ENCODE measurements at regions not wholly inside any gene's neighbourhood (a gene's known extent, or its start where the extent isn't known, plus 50 kb on each side); places are given as distances from the start of the nearest gene placed in this dataset.

DNA sequence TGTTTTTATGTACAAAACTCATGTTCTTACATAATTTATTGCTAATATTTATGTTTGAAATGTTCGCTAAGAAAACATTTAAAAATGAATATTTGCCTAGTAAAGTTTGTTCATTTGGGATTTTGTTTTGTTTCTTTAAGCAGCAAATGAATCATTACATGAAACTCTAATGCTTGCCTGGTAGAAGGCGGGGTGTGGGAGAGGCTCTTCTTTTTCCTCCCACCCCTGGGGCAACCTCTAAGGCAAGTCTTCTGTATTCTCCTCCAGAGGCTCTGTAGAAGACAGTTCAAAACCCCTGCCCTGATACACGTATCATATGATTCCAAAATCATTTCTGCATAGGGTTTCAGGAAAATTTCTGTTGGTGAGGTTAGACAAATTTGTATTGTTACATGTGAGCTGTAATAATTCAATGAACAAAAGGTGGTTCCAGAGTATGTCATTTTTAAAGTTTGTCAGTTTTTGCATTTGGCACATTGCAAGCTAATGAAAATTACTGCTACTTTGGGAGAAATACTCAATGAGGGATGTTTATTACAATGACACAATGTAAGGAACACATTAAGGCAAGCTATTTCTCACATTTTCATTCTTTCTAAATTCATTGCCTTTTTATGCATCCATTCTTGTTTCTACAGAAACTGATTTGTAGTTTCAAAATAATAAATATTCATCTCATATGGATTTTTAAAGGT lies 302.3 kb upstream of the UBE2E3 start:
- Histone ChIP-seq H3K27ac (no peak overlapping the region), H3K27me3 (replicated peaks) (no peaks in the 10 kb centered on the region), H3K36me3 (replicated peaks) (no peaks in the 10 kb centered on the region), H3K4me3 (ENCODE audit: low read depth, low read length) (no peak overlapping the region)
- TF ChIP-seq, protein P1, sequence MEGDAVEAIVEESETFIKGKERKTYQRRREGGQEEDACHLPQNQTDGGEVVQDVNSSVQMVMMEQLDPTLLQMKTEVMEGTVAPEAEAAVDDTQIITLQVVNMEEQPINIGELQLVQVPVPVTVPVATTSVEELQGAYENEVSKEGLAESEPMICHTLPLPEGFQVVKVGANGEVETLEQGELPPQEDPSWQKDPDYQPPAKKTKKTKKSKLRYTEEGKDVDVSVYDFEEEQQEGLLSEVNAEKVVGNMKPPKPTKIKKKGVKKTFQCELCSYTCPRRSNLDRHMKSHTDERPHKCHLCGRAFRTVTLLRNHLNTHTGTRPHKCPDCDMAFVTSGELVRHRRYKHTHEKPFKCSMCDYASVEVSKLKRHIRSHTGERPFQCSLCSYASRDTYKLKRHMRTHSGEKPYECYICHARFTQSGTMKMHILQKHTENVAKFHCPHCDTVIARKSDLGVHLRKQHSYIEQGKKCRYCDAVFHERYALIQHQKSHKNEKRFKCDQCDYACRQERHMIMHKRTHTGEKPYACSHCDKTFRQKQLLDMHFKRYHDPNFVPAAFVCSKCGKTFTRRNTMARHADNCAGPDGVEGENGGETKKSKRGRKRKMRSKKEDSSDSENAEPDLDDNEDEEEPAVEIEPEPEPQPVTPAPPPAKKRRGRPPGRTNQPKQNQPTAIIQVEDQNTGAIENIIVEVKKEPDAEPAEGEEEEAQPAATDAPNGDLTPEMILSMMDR (IDR thresholded peaks at IDR 0.05; ENCODE audit: low read depth, low read length, missing control alignments): no peak
- DNase-seq: no peak
- in situ Hi-C loops (cut with HindIII; ENCODE audit: low pct_ligation_motif_present, low sequenced_read_pairs): no loop called here

DNA sequence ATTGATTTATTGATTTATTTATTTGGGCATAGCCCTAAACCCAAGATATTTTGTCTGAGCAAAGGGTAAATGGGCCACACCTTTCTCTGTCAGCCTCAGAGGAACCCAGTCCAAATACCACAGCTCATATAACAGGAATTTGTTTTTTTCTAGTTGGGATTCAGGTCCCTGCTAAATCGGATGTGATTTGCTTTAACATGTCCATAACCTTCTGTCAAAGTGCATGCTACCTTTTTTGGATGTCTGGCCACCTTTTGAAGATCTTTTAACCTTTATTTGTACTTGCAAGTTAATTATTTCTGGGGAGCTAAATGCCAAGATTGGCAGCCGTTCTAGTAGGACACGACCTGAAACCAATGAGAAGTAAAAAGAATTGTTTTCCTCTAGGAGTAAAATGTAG lies 303.2 kb upstream of the UBE2E3 start:
- Histone ChIP-seq H3K27ac (no peak overlapping the region), H3K36me3 (replicated peaks) (no peaks in the 10 kb centered on the region), H3K4me3 (ENCODE audit: low read depth, low read length) (no peak overlapping the region), H3K27me3 (replicated peaks) (no peaks in the 10 kb centered on the region)
- in situ Hi-C loops (cut with HindIII; ENCODE audit: low pct_ligation_motif_present, low sequenced_read_pairs): no loop called here
- DNase-seq: no peak
- TF ChIP-seq, protein P1 (IDR thresholded peaks at IDR 0.05; ENCODE audit: low read depth, low read length, missing control alignments): no peak

DNA sequence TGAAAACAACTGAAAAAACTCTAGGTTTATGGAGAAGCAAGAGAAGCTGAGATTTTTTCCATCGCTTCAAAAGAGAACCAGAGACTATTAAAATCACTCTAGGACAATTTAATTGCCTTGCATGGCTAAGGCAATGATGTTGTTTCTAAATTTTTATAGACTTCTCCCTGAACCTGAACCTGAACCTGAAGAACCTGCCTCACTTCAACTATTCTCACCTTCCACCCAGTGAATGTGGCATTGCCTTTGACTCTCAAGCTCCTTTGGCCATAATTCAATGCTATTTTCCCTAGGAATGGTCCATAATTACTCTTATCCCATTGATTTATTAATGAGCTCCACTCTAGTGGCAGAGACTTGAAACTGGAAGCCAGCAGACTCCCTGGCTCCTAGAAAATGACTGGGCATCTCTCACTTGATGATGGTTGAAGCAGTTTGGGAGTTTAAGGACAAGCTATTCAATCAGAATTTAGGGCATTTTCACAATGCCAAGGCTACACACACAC lies 303.8 kb upstream of the UBE2E3 start:
- H3K4me3 ChIP-seq (ENCODE audit: low read depth, low read length): no peak overlapping the region
- TF ChIP-seq, protein P1 (IDR thresholded peaks at IDR 0.05; ENCODE audit: low read depth, low read length, missing control alignments): no peak
- H3K27ac ChIP-seq: no peak overlapping the region
- no peaks in the 10 kb centered on the region for H3K36me3 ChIP-seq (replicated peaks)
- H3K27me3 ChIP-seq (replicated peaks): no peaks in the 10 kb centered on the region
- in situ Hi-C loops (cut with HindIII; ENCODE audit: low pct_ligation_motif_present, low sequenced_read_pairs): no loop called here
- no peak for DNase-seq

DNA sequence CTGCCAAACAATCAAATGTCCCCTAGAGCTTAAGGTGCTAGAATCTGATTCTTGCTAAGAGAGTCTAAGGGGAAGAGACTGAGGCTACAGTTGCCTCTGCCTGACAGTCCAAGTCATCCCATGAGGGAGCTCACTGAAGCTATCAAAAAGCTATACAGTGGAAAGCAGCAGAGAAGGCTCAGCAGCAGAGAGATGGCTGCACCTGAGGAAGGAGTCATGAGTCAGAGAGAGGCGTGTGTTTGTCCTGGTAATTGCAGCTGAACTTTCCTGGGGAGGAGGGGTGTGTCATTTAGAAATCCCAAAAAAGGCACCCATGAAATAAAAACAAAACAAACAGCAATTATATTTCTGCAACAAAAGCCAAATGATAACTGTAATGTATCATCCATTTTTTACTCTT lies 305.2 kb upstream of the UBE2E3 start:
- in situ Hi-C loops (cut with HindIII; ENCODE audit: low pct_ligation_motif_present, low sequenced_read_pairs): no loop called here

DNA sequence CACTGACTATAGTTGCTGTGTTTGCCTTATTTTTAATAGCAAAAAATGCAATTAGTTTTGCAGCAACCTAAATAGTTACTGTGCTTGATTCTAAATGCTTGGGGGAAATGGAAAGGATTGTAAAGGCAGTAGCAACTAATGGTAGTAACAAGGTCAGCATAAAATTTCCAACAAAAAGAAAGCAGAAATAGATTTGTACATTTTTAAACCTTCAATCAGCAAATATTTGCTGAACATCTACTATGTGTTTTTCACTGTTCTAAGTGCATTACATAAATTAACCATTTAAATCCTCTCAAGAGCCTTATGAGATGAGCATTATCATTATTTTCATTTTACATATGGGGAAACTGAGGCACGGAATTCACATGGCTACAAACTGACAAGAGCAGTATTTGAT lies 308.0 kb upstream of the UBE2E3 start:
- no peak overlapping the region for H3K27ac ChIP-seq
- TF ChIP-seq, protein P1 (IDR thresholded peaks at IDR 0.05; ENCODE audit: low read depth, low read length, missing control alignments): no peak
- no peak overlapping the region for H3K4me3 ChIP-seq (ENCODE audit: low read depth, low read length)
- no peaks in the 10 kb centered on the region for H3K36me3 ChIP-seq (replicated peaks)
- in situ Hi-C loops (cut with HindIII; ENCODE audit: low pct_ligation_motif_present, low sequenced_read_pairs): no loop called here
- H3K27me3 ChIP-seq (replicated peaks): no peaks in the 10 kb centered on the region
- no peak for DNase-seq

More for the DNA sequence above, 305.2 kb upstream of the UBE2E3 start:
- Histone ChIP-seq H3K27ac (no peak overlapping the region), H3K4me3 (ENCODE audit: low read depth, low read length) (no peak overlapping the region), H3K27me3 (replicated peaks) (no peaks in the 10 kb centered on the region), H3K36me3 (replicated peaks) (no peaks in the 10 kb centered on the region)
- TF ChIP-seq, protein P1 (IDR thresholded peaks at IDR 0.05; ENCODE audit: low read depth, low read length, missing control alignments): no peak
- DNase-seq: no peak

Data from brain microvascular endothelial cell (primary cell).